ENCODE measurements at regions not wholly inside any gene's neighbourhood (a gene's known extent, or its start where the extent isn't known, plus 50 kb on each side); places are given as distances from the start of the nearest gene placed in this dataset.

DNA sequence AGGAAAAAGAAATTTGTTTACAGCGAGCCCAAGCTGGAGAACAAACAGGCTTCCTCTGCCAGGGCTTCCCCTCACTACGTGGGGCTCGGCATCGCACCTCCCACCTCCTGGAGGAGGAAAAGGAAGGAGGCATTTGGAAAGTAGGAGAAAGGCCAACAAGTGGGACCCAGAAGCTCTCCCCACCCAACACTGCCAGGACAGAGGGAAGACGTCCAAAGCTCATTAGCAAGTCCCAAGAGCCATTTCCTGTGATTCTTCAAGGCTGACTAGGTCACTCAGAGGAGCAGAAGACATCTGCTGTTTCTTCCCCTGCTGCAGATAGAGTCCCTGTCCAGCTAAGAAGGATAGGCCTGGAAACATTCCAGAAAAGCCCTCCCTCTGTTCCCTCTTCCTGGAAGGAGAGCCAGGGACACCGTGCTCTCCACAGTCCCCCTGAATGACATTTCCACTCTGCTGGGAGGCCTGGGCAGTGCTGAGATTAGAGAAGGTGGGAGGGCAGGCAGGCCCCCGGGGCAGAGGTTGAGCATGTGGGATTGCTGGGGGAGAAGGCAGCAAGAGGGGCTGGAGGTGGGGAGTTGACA lies 57.0 kb upstream of the NEURL1B start:
- TF ChIP-seq, protein P1, sequence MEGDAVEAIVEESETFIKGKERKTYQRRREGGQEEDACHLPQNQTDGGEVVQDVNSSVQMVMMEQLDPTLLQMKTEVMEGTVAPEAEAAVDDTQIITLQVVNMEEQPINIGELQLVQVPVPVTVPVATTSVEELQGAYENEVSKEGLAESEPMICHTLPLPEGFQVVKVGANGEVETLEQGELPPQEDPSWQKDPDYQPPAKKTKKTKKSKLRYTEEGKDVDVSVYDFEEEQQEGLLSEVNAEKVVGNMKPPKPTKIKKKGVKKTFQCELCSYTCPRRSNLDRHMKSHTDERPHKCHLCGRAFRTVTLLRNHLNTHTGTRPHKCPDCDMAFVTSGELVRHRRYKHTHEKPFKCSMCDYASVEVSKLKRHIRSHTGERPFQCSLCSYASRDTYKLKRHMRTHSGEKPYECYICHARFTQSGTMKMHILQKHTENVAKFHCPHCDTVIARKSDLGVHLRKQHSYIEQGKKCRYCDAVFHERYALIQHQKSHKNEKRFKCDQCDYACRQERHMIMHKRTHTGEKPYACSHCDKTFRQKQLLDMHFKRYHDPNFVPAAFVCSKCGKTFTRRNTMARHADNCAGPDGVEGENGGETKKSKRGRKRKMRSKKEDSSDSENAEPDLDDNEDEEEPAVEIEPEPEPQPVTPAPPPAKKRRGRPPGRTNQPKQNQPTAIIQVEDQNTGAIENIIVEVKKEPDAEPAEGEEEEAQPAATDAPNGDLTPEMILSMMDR (IDR thresholded peaks at IDR 0.05) = no peak
- TF ChIP-seq POLR2A (IDR thresholded peaks at IDR 0.05) = no peak
